Ectodermal cell (in vitro differentiated cells): ENCODE measurements at regions not wholly inside any gene's neighbourhood (a gene's known extent, or its start where the extent isn't known, plus 50 kb on each side); places are given as distances from the start of the nearest gene placed in this dataset.

ENCODE experiments used
- H3K27ac ChIP-seq: 2 replicates; pipeline ENCODE4 v1.7.0; 2013; ENCODE audit warnings: mild to moderate bottlenecking, low read depth, low read length; ENCODE audit not compliant: insufficient read depth, poor library complexity, severe bottlenecking
- H3K27me3 ChIP-seq: 2 replicates; pipeline ENCODE4 v1.7.0; 2013; ENCODE audit warnings: mild to moderate bottlenecking, low read length; ENCODE audit not compliant: insufficient read depth, control insufficient read depth, poor library complexity, severe bottlenecking
- H3K36me3 ChIP-seq: one replicate; pipeline ENCODE4 v1.7.0; 2013; ENCODE audit warnings: low read length; ENCODE audit not compliant: control insufficient read depth, insufficient read depth
- H3K4me1 ChIP-seq: one replicate; pipeline ENCODE4 v1.7.0; 2013; ENCODE audit warnings: low read length; ENCODE audit not compliant: control insufficient read depth, insufficient read depth
- H3K4me3 ChIP-seq: 2 replicates; pipeline ENCODE4 v1.7.0; 2013; ENCODE audit warnings: low read depth, low read length, control low read depth; ENCODE audit not compliant: insufficient read depth
- H3K9me3 ChIP-seq: 2 replicates; pipeline ENCODE4 v1.7.0; 2013; ENCODE audit warnings: mild to moderate bottlenecking, low read length, moderate library complexity; ENCODE audit not compliant: control insufficient read depth
- WGBS, 2 experiments: methylation state at CpG; one replicate each; pipeline ENCODE4 v1.1.7; 2013; ENCODE audit warnings: missing lambda C conversion rate in 2 of 2; 5-methylcytosine and 5-hydroxymethylcytosine counted together

- no peaks in the 10 kb centered on the region for H3K36me3 ChIP-seq
- no peak overlapping the region for H3K27ac ChIP-seq
- no peaks in the 10 kb centered on the region for H3K9me3 ChIP-seq
- H3K4me1 ChIP-seq = no peaks in the 10 kb centered on the region
- WGBS, 2 experiments = 93 to 94% methylated on average over 2 to 3 of the region's 3 CpGs
- no peaks in the 10 kb centered on the region for H3K27me3 ChIP-seq
- no peak overlapping the region for H3K4me3 ChIP-seq
Observed at GRCh38 chr5:155897761-155898160, 429.2 kb upstream of the SGCD start.

GRCh38 chr5:155898284-155898683 is 428.7 kb upstream of the SGCD start:
- Histone ChIP-seq H3K27ac (no peak overlapping the region), H3K4me3 (no peak overlapping the region), H3K4me1 (no peaks in the 10 kb centered on the region), H3K27me3 (no peaks in the 10 kb centered on the region), H3K36me3 (no peaks in the 10 kb centered on the region), H3K9me3 (no peaks in the 10 kb centered on the region)

GRCh38 chr5:155903791-155904190 is 423.2 kb upstream of the SGCD start:
- Histone ChIP-seq H3K27ac (no peak overlapping the region), H3K4me3 (no peak overlapping the region), H3K36me3 (no peaks in the 10 kb centered on the region), H3K9me3 (no peaks in the 10 kb centered on the region), H3K27me3 (no peaks in the 10 kb centered on the region), H3K4me1 (no peaks in the 10 kb centered on the region)
- WGBS, 2 experiments = 92 to 94% methylated on average over 4 of the region's 4 CpGs

- Histone ChIP-seq H3K36me3 (no peaks in the 10 kb centered on the region), H3K27me3 (no peaks in the 10 kb centered on the region), H3K9me3 (no peaks in the 10 kb centered on the region), H3K4me1 (no peaks in the 10 kb centered on the region), H3K27ac (no peak overlapping the region), H3K4me3 (no peak overlapping the region)
- 94 to 97% methylated on average over 3 of the region's 3 CpGs for WGBS, 2 experiments
Observed at GRCh38 chr5:155905364-155905763, 421.6 kb upstream of the SGCD start.

- no peaks in the 10 kb centered on the region for H3K9me3 ChIP-seq
- no peak overlapping the region for H3K4me3 ChIP-seq
- no peaks in the 10 kb centered on the region for H3K4me1 ChIP-seq
- H3K27ac ChIP-seq = no peak overlapping the region
- no peaks in the 10 kb centered on the region for H3K36me3 ChIP-seq
- no peaks in the 10 kb centered on the region for H3K27me3 ChIP-seq
- WGBS, 2 experiments = 0 to 30% methylated on average over 1 to 2 of the region's 2 CpGs
Observed at GRCh38 chr5:155906046-155906445, 420.9 kb upstream of the SGCD start.

- H3K36me3 ChIP-seq = no peaks in the 10 kb centered on the region
- no peaks in the 10 kb centered on the region for H3K27me3 ChIP-seq
- no peak overlapping the region for H3K27ac ChIP-seq
- WGBS, 2 experiments = 89 to 97% methylated on average over 3 to 5 of the region's 5 CpGs
- H3K4me3 ChIP-seq = no peak overlapping the region
- H3K9me3 ChIP-seq = no peaks in the 10 kb centered on the region
- no peaks in the 10 kb centered on the region for H3K4me1 ChIP-seq
Observed at GRCh38 chr5:155908543-155908942, 418.4 kb upstream of the SGCD start.

- 93 to 97% methylated on average over 5 of the region's 5 CpGs for WGBS, 2 experiments
- Histone ChIP-seq H3K4me3 (no peak overlapping the region), H3K4me1 (no peaks in the 10 kb centered on the region), H3K9me3 (no peaks in the 10 kb centered on the region), H3K27me3 (no peaks in the 10 kb centered on the region), H3K36me3 (no peaks in the 10 kb centered on the region), H3K27ac (no peak overlapping the region)
Observed at GRCh38 chr5:155912291-155912690, 414.7 kb upstream of the SGCD start.

GRCh38 chr5:155914766-155915165 is 412.2 kb upstream of the SGCD start:
- H3K4me3 ChIP-seq = no peak overlapping the region
- no peaks in the 10 kb centered on the region for H3K36me3 ChIP-seq
- H3K27me3 ChIP-seq = no peaks in the 10 kb centered on the region
- H3K4me1 ChIP-seq = no peaks in the 10 kb centered on the region
- H3K9me3 ChIP-seq = no peaks in the 10 kb centered on the region
- H3K27ac ChIP-seq = no peak overlapping the region

GRCh38 chr5:155915601-155916000 is 411.4 kb upstream of the SGCD start:
- no peaks in the 10 kb centered on the region for H3K36me3 ChIP-seq
- no peaks in the 10 kb centered on the region for H3K4me1 ChIP-seq
- H3K27ac ChIP-seq = no peak overlapping the region
- H3K4me3 ChIP-seq = no peak overlapping the region
- no peaks in the 10 kb centered on the region for H3K9me3 ChIP-seq
- H3K27me3 ChIP-seq = no peaks in the 10 kb centered on the region
- WGBS, 2 experiments = 61 to 64% methylated on average over 3 of the region's 3 CpGs

- WGBS, 2 experiments = 90 to 92% methylated on average over 2 of the region's 2 CpGs
- no peaks in the 10 kb centered on the region for H3K9me3 ChIP-seq
- H3K4me1 ChIP-seq = peaks cover 6% of the 10 kb centered on the region
- no peak overlapping the region for H3K4me3 ChIP-seq
- H3K27ac ChIP-seq = no peak overlapping the region
- no peaks in the 10 kb centered on the region for H3K36me3 ChIP-seq
- no peaks in the 10 kb centered on the region for H3K27me3 ChIP-seq
Observed at GRCh38 chr5:155919126-155919525, 407.8 kb upstream of the SGCD start.

- WGBS, 2 experiments = 98 to 100% methylated on average over 2 of the region's 2 CpGs
- H3K27ac ChIP-seq = no peak overlapping the region
- H3K36me3 ChIP-seq = no peaks in the 10 kb centered on the region
- H3K9me3 ChIP-seq = no peaks in the 10 kb centered on the region
- H3K4me3 ChIP-seq = no peak overlapping the region
- no peaks in the 10 kb centered on the region for H3K27me3 ChIP-seq
- H3K4me1 ChIP-seq = peaks cover 7% of the 10 kb centered on the region
Observed at GRCh38 chr5:155919725-155920124, 407.2 kb upstream of the SGCD start.
